ENCODE measurements at regions not wholly inside any gene's neighbourhood (a gene's known extent, or its start where the extent isn't known, plus 50 kb on each side); places are given as distances from the start of the nearest gene placed in this dataset.

DNA sequence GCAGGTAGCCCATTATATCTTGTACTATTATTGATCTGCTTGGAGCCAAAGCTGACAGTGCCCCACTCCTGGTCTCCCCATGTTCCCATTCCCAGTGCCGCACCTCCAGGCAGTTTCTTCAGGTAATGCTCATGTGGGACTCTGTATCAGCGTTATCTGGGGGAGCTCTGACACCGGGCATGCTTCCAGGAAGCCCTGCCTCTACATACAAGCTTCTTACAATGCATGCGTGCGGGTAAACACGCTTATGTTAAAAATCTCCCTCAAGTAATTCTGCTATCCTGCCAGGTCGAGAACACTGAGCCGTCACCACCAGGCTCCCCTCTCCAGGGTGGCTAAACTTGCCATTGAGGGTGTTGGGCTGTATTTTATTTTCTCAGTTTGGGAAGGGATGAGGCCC, 61.6 kb upstream of the LBX1 start:
- Mint-ChIP-seq H3K9me3 (no peaks in the 10 kb centered on the region), H3K27me3 (peaks cover 95% of the 10 kb centered on the region), H3K4me1 (ENCODE audit: low read depth) (no peaks in the 10 kb centered on the region), H3K4me3 (no peak overlapping the region), H3K27ac (no peak overlapping the region), H3K36me3 (ENCODE audit: low read depth) (no peaks in the 10 kb centered on the region)
- intact Hi-C loops (cut with micrococcal nuclease): loop anchor here (5.0 to 10.0 kb wide), 2 partner anchors 79 to 126 kb away; no protein-coding TSS in a partner anchor

- Mint-ChIP-seq H3K4me1 (ENCODE audit: low read depth) (no peaks in the 10 kb centered on the region), H3K4me3 (peak overlapping the region; percentile 62), H3K36me3 (ENCODE audit: low read depth) (no peaks in the 10 kb centered on the region), H3K27me3 (peaks cover 90% of the 10 kb centered on the region), H3K9me3 (no peaks in the 10 kb centered on the region), H3K27ac (no peak overlapping the region)
- intact Hi-C loops (cut with micrococcal nuclease): loop anchor here (5.0 to 10.0 kb wide), 2 partner anchors 79 to 127 kb away; no protein-coding TSS in a partner anchor
Measured at GRCh38 chr10:101291331-101292193, 62.3 kb upstream of the LBX1 start.

DNA sequence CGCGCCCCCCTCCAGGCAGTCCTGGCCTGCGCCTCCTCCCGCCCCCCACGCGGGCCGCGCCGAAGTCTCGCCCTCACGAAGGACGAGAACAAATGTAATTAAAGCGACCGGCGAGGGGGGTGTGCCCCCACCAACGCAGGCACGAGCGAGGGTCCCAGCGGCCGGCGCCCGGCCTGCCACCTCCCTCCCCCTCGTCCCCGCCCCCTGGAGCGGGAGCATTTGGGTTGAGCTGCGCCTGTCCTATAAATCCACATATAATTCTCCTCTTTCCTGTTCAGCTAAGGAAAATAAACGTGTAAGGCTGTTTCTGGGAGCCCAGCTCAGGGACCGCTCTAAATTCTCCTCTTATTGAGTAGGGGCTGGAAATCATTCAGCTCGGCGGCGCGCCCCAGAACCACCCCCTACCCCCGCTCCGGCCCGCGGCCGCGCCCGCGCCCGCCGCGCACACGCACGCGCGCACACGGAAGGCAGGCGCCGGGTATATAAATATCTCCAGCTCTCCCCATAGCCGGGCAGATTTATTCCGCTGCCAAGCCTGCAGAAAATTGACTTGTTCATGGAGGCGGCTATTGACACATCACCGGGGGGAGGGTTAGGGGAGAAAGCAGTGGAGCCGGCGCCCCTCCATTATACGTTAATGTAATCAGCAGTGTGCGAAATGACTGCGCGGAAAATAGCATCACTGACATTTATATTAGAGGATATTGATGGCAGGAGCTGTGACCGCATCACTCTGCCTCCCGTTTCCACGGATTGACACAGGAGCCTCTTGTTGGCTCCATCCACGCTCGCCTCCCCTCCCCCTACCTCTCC, 61.6 kb upstream of the BTRC start:
- Mint-ChIP-seq H3K36me3 (ENCODE audit: low read depth) (no peaks in the 10 kb centered on the region), H3K27ac (no peak overlapping the region), H3K27me3 (peaks cover 89% of the 10 kb centered on the region), H3K4me1 (ENCODE audit: low read depth) (no peaks in the 10 kb centered on the region), H3K4me3 (peak overlapping the region; percentile 62), H3K9me3 (no peaks in the 10 kb centered on the region)
- intact Hi-C loops (cut with micrococcal nuclease): loop anchor here (5.0 to 10.0 kb wide), 2 partner anchors 80 to 128 kb away; no protein-coding TSS in a partner anchor

GRCh38 chr10:101293007-101293723, 60.8 kb upstream of the BTRC start:
- Mint-ChIP-seq H3K4me1 (ENCODE audit: low read depth) (peaks cover 5% of the 10 kb centered on the region), H3K9me3 (no peaks in the 10 kb centered on the region), H3K36me3 (ENCODE audit: low read depth) (no peaks in the 10 kb centered on the region), H3K27ac (no peak overlapping the region), H3K4me3 (no peak overlapping the region), H3K27me3 (peaks cover 89% of the 10 kb centered on the region)
- intact Hi-C loops (cut with micrococcal nuclease): loop anchor here (5.0 to 10.0 kb wide), 2 partner anchors 81 to 128 kb away; no protein-coding TSS in a partner anchor

GRCh38 chr10:101294109-101294508, 59.9 kb upstream of the BTRC start:
- H3K4me1 Mint-ChIP-seq (ENCODE audit: low read depth): peaks cover 5% of the 10 kb centered on the region
- H3K4me3 Mint-ChIP-seq: no peak overlapping the region
- no peaks in the 10 kb centered on the region for H3K9me3 Mint-ChIP-seq
- H3K36me3 Mint-ChIP-seq (ENCODE audit: low read depth): no peaks in the 10 kb centered on the region
- H3K27ac Mint-ChIP-seq: no peak overlapping the region
- peaks cover 88% of the 10 kb centered on the region for H3K27me3 Mint-ChIP-seq
- intact Hi-C loops (cut with micrococcal nuclease): loop anchor here (5.0 to 10.0 kb wide), 2 partner anchors 82 to 129 kb away; no protein-coding TSS in a partner anchor

- no peaks in the 10 kb centered on the region for H3K36me3 Mint-ChIP-seq (ENCODE audit: low read depth)
- H3K27me3 Mint-ChIP-seq: peaks cover 81% of the 10 kb centered on the region
- H3K27ac Mint-ChIP-seq: no peak overlapping the region
- intact Hi-C loops (cut with micrococcal nuclease): loop anchor here (10.0 kb wide), 1 partner anchor 130 kb away; no protein-coding TSS in a partner anchor
- H3K4me3 Mint-ChIP-seq: no peak overlapping the region
- no peaks in the 10 kb centered on the region for H3K9me3 Mint-ChIP-seq
- peaks cover 5% of the 10 kb centered on the region for H3K4me1 Mint-ChIP-seq (ENCODE audit: low read depth)
Measured at GRCh38 chr10:101295261-101295660, 58.7 kb upstream of the BTRC start.

DNA sequence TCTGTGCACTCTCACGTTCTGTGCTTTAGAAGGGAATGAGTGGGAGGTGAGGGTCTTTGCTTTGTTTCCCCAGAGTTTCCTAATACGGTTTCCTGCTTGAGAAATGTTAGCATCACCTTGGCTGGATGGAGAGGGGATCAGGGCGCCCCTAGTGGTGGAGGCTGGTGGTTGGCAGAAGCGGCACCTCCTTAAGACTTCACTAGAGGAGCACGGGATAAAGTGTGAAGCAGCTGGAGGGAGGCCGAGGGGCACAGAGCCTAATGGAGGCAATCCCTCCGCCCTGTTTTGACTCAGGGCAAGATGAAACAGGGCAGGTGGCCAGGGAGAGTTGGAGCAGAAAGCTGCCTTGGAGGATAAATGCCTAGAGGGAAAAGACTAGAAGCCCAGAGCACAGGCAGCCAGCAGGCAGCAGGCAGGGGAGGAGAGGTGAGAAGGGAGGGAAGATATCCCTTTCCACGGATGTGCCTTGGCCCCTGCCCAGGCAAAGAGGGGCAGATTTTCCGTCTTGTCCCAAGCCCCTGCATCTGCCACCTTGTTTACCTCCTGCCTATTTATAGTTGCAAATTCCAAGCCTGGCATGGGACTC, 56.0 kb upstream of the BTRC start:
- intact Hi-C loops (cut with micrococcal nuclease): loop anchor here (10.0 kb wide), 1 partner anchor 133 kb away; no protein-coding TSS in a partner anchor
- Mint-ChIP-seq H3K4me3 (no peak overlapping the region), H3K27me3 (peaks cover 68% of the 10 kb centered on the region), H3K4me1 (ENCODE audit: low read depth) (peaks cover 5% of the 10 kb centered on the region), H3K27ac (no peak overlapping the region), H3K9me3 (no peaks in the 10 kb centered on the region), H3K36me3 (ENCODE audit: low read depth) (no peaks in the 10 kb centered on the region)

DNA sequence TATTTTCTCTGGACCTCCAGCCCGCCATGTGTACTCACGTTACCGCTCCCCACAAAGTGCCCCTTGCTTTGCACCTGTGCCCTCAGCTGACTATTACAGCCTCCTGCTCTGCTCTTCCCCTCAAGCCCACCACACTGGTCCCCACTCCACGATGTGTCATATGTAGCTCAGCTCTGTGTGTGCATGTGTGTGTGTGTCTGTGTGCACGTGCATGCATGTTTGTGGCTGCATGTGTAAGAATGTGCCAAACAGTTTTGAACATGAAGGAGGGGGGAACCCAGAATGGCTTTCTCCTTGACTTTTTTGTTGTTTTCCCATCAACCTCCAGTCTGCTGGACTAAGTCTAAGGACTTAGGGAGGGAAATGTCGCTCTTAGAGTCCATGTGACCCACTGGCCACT, 54.8 kb upstream of the BTRC start:
- H3K27me3 Mint-ChIP-seq: peaks cover 68% of the 10 kb centered on the region
- H3K9me3 Mint-ChIP-seq: no peaks in the 10 kb centered on the region
- H3K4me1 Mint-ChIP-seq (ENCODE audit: low read depth): peaks cover 5% of the 10 kb centered on the region
- no peak overlapping the region for H3K27ac Mint-ChIP-seq
- H3K4me3 Mint-ChIP-seq: no peak overlapping the region
- H3K36me3 Mint-ChIP-seq (ENCODE audit: low read depth): no peaks in the 10 kb centered on the region
- intact Hi-C loops (cut with micrococcal nuclease): loop anchor here (10.0 kb wide), 1 partner anchor 134 kb away; no protein-coding TSS in a partner anchor

DNA sequence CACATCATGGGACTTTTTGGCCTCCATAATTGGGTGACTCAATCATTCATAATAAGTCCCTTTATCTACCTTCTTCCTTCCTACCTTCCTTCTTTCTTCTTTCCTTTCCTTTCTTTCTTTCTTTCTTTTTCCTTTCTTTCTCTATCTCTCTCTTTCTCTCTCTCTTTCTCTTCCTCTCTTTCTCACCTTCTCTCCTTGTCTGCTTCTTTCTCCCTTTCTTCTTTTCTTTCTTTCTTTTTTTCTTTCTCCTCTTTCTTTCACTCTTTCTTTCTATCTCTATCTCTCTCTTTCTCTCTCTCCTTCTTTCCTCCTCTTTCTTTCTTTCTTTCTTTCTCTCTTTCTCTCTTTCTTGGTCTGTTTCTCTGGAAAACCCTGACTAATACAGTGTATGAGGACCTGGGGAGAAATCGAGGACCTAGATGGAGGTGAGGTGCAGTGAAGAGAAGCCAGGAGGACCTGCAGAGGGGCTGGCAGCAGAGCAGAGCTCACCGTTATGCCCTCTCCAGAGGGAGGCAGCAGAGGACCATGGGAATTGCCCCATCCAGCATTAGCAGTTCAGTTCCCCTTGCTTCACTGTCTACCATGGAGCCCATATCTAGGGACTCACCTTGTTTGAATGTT, 52.7 kb upstream of the BTRC start:
- peaks cover 63% of the 10 kb centered on the region for H3K27me3 Mint-ChIP-seq

GRCh38 chr10:101303087-101303703, 50.8 kb upstream of the BTRC start:
- no peaks in the 10 kb centered on the region for H3K9me3 Mint-ChIP-seq
- no peaks in the 10 kb centered on the region for H3K36me3 Mint-ChIP-seq (ENCODE audit: low read depth)
- H3K4me1 Mint-ChIP-seq (ENCODE audit: low read depth): peaks cover under 1% of the 10 kb centered on the region
- no peak overlapping the region for H3K4me3 Mint-ChIP-seq
- H3K27ac Mint-ChIP-seq: no peak overlapping the region
- intact Hi-C loops (cut with micrococcal nuclease): no loop called here
- H3K27me3 Mint-ChIP-seq: peaks cover 62% of the 10 kb centered on the region

More for the DNA sequence above, 52.7 kb upstream of the BTRC start:
- Mint-ChIP-seq H3K36me3 (ENCODE audit: low read depth) (no peaks in the 10 kb centered on the region), H3K4me3 (no peak overlapping the region), H3K4me1 (ENCODE audit: low read depth) (peaks cover 5% of the 10 kb centered on the region), H3K9me3 (no peaks in the 10 kb centered on the region), H3K27ac (no peak overlapping the region)
- intact Hi-C loops (cut with micrococcal nuclease): no loop called here
